CD4-positive, alpha-beta T cell treated with Interleukin-17A for 1 hour (primary cell): ENCODE measurements at regions not wholly inside any gene's neighbourhood (a gene's known extent, or its start where the extent isn't known, plus 50 kb on each side); places are given as distances from the start of the nearest gene placed in this dataset.

Source experiments
- DNase-seq: peaks from one replicate; pipeline ENCODE4 v3.0.0-alpha.2; 2020

DNA sequence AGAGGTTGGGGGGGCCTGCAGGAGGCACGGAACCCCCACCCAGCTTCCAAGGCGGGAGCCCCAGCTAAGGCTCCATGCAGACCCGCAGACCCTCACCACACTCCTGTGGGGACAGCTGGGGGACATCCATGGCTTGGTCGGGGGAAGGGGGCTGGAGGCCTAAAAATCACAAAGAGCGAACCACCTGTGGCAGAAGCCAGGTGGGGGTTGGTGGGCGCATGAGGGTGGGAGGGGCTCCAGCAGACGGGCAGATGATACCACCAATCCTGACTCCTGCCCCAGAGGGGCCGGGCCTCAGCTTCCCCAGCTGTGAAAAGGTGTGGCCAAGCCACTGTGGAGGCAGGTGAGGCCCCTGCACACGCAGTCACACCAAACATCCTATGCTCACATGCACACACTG, 111.6 kb downstream of the FAM53A start:
- no peak for DNase-seq

DNA sequence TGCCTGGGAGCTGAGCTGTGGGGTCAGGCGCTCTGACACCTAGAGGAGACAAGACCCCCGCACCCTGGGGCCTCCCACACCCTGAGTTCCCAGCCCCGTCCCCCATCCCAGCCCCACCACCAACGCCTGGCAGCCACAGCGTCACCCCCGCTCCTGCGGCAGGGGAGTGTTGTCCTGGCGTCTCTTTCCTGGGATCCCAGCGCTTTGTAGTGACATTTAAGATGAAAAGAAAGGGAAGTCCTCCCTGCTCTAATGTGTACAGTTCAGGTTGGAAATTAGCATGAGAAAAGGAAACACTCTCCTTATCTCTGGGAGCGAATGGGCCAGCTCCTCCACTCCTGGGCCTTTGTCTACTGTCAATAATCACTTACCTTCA, 112.1 kb downstream of the FAM53A start:
- DNase-seq = no peak

DNA sequence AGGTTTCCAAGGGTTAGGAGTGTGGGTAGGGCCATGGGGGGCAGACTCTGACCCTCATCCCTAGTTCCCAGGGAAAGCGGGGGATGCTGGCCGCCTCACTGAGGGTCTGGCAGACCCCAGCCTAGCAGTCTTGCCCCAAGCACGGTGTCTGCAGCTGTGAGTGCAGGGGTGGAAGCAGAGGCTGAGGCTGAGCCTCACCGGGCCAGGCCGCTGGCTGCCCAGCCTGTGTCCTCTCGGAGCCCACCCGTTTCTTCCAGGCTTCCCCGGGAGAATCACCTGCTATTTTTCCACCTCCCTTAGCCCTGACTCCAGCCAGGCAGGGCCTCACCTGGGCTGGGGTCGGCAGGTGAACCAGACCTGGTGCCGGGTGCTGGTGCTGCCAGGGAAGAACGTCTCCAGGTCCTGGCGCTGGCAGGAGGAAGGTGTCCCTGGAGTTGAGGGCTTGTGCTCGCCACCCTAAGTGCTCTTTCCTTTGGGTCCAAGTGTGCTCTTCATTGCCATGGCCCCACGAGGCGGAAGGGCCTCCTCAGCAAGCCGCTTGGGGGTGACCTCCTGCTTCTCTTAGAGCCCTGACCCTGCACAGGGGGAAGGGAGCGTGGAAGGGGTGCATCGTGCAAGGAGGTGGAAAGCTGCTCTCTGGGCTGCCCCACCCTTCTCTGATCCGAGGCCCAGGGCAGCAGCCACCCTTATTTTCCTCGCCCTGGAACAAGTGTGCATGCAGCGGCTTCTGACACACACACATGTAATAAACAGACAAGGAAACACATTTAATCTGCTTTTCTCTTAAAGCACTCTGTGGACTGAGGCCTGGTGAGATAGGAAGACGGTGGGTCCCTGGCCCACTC, 112.7 kb downstream of the FAM53A start:
- no peak for DNase-seq

DNA sequence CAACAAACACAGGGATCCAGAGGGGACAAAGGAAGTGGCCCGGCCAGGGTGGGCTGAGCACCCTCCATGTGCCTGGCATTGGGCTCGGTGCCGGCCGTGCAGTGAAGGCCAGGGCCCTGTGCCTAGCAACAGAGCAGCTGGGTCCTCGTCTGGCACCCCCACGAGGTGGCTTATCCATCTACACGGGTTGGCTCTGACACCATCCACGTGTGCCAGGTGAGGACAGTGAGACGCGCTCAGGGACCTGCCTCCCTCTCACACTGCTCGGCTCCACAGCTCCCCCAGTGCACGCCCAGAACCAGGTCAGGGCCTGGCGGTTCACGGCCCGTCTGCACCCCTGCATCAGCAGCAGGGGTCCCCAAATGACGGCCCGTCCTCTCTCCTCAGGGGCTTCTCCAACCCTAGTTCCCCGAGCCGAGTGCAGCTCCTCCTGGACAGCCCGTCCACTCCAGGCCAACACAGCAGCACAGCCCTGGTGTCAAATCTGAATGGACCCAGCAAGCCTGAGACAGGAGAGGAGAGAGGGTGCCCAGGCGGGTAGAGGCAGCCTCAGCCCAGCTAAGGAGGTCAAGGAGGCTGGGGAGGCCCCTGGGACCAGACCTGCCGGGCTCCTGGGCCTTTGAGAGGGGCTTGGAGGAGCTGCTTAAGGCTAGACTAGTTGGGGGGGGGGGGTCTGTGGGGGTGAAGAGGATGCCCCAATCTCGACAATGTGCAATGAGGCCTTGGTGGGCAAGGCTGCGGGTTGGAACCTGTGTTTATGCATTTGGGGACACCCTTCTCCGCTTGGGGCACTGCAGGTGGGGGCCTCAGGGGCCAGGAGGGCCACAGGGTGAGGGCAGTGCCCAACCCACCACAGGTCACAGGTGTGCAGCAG, 113.6 kb downstream of the FAM53A start:
- DNase-seq = no peak

DNA sequence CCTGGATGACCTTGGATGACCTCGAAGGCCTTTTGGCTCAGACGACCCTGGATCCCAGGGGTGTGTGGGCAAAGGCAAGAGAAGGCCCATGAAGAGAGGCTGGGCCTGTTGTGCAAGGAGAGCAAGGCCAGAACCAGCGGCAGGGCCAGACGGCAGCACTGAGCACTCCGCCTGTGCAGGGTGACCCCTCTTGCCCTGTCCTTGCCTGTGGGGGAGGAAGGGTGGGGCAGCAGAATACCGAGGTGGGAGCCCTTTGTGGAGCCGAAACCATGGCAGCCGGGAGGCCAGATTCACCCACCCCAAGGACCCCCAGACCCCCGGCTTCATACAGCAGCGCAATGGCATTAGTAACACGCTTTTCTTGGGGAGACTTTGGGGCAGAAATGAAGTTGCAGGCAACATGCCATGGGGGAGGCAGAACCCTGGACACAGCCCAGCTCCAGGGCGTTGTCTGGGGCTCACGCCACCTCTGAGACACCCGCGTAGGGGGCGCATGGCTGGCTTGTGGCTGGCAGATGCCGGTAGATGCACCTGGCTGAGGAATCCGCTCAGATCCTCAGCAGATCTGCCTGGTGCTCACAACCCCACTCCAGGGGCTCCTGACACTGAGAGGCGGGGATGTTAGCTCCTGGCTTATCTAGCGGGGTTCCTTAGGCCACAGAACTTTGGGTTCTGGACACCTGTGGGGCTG, 114.5 kb downstream of the FAM53A start:
- no peak for DNase-seq

DNA sequence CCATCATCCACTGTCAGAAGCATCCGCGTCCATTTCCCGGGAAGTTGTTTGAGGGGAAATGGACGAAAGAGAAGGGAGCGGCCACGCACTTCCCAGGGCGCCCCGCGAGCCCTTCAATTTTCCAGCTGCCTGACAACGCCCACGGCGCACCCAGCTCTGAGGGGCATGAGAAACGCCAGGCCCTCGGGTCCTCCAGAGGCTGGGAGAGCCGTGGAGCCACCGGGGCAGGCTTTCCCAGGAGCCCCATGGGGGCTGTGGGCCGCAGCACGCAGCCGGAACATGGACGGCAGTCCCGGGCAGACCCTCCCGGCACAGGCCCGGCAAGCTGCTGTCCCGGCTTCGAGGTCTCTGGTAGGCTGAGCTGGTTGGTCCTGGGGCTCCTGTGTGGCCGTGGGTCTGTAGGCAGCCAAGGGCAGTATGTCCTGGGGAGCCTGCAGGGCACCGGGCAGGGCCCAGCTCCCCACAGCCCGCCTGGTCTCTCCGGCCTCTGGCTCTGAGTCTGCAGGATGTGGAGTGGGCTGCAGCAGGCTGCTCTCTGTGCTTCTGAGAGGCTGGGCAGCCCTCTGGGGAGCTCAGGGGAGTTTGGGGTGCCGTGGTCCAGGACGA, 115.2 kb downstream of the FAM53A start:
- no peak for DNase-seq

DNA sequence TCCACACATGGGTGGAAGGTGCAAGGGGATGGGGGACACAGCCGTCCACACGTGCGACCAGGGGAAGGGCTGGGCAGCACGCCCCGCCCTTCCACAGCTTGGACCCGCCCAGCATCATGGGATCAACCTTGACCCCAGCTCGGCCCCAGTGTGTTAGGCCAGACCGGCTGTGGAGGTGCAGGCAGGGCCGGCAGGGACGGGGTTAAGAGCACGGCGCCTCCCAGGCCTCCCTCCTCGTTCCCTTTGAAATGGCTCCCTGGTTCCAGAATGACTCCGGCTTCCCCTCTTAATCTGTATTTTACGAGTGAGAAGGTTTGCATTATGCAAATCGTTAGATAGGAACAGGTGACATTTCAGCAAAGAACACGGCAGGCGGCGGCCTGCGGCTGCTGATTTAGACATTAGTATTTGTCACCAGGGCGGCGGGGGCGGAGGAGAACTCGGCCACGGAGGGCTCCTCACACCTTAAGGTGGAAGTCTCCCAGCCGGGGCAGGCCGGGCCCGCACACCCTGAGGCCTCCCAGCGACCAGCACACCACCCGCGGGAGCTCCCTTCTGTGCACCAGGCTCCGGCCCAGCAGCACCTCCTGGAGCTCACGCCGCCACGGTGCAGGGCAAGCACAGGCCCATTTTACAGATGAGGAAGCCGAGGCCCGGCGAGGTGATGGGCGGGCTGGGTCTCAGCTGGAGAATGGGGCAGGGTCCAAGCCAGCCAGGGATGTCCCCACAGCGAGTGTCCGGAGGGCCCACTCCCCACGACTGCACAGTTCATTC, 116.1 kb downstream of the FAM53A start:
- DNase-seq = no peak

DNA sequence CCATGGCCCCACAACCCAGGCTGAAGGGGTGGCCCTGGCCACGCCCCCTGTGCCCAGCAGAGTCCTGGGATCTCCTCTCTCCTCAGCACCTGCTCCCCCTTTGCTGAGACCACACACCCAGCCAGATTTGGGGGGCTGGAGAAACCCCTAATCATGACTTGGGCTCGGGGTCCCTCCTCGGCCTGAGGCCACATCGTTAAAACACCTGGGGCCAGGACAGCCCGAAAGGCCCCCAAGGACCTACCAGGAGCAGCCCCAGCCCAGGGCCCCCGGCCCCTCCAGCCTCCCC, 116.7 kb downstream of the FAM53A start:
- DNase-seq = no peak

DNA sequence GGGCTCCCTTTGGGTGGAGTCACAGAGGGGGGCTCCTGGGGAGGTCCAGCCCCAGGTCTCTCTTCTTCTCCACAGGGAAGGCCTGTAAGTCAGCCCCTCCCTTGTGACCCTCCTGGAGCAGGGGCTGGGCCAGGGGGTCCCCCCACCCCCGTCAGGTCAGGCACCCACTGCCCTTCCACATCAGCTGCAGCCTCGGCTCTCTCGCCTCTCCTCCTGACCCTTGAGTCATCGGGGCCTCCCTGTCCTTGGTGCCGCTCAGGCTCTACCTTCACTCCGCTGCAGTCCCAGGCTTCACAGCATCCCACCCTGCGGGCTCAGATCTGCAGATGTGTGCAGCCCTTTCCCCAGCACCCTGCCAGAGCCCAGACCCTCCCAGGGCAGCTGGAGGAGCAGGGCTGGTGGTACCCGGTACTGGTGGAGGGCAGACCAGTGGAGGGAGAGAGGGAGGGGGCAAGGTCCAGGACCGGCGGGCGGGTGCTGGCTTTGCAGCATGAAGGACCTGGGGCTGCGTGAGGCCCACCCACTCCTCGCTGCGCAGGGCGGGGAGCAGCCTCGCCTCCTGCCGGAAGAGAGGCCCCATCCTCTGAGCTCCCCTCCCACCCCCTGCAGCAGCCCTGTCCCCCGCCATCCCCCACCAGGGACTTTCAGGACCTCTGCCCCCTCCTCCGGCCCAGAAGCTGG, 117.1 kb downstream of the FAM53A start:
- DNase-seq = no peak

DNA sequence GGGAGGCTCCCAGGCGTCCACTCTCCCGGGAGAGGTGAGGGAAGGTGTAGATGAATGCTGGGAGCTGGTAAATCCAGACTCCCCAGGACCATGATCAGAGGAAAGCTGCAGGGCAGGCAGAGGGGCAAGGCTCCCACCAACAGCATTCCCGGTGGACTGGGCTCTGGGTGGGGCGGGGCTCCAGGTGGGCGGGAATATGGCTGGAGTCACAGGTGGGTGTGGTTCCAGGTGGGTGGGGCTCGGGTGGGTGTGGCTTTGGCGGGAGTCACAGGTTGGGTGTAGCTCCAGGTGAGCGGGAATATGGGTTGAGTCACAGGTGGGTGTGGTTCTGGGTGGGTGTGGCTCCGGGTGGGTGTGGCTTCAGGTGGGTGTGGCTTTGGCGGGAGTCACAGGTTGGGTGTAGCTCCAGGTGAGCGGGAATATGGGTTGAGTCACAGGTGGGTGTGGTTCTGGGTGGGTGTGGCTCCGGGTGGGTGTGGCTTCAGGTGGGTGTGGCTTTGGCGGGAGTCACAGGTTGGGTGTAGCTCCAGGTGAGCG, 117.7 kb downstream of the FAM53A start:
- DNase-seq = peak; percentile 17

DNA sequence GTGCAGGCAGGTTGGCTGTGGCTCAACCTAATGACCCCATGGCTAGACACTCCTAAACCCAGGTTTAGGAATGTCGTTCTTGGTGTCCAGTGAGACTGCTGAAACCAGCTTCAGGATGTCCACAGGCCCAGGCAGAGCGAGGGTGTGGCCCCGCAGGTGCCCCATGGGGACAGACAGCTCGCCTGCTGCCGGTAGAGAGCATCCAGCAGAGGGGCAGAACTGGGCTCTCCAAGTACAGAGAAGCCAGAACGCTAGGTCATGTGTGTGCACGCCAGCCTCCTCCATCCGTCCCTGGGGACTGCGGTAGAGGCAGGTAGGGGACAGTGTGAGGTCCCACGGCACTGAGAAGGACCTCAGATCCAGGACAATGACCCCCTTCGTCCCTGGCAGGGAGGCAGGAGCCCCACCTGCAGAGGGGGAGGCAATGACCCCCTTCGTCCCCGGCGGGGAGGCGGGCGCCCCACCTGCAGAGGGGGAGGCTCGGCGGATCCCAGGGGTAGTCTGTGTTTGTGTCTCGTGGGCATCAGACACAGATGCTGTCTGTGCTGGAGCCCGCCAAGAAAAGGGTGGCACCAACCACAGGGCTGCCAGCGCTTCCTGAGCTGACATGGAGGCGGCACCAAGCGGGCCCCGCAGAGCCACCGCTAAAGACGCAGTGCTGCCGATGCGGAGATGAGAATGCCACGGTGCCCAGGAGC, 118.4 kb downstream of the FAM53A start:
- peak; percentile 21 for DNase-seq

DNA sequence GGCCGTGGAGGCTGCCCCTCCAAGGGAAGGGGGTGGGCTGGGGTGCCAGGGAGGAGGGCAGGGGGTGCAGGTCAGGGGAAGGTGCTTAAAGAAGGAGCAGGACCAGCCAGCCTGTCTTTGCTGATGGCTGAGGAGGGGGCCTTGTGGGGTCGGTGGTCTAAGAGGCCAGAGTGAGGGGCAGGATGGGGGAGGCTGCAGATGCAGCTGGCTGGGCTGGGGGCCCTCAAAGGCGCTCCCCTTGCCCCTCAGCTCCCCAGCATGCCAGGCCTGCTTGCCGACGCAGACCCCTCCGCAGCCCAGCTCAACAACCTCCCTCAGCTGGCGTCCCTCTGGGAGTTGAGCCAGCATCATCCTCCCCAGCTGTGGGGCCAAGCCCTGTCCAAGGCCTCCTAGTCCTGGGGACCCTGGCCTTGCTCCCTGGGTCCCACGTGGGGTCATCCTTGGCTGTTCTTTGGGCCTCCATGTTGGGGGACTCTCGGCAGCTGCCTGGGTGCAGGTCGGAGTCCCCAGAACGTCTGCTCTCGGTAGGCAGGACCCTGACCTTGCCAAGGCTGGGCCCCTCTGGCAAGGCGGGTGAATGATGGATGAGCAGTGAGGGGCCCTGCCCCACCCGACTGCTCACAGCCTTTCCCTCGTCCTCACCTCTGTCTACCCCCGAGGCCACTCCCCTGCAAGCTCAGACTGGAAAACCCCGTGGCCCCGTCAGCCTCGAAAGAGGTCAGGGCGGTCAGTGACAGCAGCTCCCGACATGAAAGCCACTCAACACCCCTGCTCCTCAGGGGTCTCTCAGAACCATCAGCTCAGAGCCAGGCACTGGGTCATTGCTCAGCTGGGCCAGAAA, 119.4 kb downstream of the FAM53A start:
- DNase-seq = no peak

DNA sequence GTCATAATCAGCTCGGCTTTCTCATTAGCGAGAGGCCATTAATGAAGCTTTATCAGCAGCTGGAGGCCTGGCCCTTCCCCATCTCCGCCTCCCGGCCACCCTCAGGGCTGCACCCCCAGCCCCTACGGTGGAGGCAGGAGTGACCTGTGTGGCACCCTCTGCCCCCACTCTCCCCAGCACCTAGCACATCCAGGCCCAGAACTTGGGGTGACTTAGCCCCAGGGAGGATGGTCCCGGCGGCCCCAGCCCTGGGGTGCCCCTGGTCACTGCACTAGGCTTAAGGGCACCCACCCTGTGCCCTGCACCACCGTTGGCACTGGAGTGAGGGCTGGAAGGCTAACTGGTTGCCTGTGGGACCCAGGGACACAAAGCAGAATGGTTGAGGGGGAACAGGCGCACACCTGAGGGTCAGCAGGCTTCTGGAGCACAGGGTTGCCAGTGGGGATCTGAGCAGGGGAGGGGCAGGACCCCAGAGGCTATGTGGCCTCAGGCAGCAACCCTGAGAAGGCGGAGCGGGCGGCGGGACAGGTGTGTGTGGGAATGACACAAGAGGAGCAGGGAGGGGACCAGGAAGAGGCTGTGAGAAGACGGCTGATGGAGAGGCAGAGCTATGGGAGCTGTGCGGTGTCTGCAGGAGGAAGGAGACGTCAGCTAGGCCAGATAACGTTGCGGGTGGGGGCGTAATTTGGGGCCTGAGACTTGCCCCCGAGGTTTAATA, 120.2 kb downstream of the FAM53A start:
- no peak for DNase-seq

DNA sequence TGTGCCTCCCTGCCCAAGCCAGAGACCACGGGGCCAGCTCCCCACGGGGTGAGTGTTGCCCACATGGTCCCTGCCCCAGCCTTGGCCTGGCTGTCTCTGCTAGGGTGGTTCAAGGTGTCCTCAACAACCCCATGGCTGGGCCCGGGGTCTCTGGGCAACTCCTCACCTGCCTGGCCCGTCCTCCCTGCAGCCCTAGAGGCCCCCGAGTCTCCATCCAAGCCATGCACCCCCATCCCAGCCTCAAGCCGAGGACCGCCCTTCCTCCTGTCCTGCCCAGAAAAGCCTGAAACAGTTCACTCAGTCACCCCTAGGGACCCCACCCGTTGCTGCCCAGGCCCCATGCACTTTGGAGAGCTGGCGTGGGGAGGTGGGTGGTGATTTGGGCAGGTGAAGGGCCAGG, 120.9 kb downstream of the FAM53A start:
- DNase-seq = no peak

DNA sequence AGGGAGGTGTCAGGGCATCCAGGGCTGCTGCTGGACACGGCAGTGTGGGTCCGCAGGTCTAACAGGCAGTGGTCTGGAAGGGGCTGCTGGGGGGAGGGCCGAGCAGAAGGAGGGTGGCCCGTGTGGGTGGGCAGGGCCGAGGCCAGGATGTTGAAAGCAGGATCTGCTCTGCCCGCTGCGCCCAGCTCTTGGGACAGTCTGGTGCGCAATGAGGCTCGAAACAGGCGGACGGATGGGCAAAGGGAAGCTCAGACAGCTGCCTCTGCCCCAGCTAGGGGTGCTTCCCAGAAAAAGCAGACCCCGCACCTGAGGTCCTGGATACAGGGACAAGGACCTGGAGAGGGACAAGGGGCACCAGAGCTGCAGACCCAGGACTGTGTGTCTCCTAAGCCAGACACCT, 121.3 kb downstream of the FAM53A start:
- no peak for DNase-seq

DNA sequence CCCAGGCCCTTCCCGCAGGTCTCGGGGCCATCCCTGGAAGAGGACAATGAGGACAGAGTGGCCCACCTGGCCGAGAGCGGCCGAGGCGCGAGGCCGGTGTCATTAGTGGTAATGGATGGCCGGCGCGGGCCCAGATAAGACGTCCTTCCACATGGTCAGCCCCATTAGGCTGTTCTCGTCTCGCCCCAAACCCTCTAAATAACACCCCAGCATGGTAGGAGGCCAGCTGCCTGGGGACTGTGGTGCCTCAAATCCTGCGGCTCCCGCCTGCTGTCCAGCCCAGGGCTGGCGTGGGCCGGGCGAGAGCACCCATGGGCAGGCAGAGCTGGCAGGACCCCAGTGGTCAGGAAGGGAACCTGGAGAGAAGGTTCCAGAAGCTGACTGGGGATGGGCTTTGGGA, 121.7 kb downstream of the FAM53A start:
- no peak for DNase-seq

DNA sequence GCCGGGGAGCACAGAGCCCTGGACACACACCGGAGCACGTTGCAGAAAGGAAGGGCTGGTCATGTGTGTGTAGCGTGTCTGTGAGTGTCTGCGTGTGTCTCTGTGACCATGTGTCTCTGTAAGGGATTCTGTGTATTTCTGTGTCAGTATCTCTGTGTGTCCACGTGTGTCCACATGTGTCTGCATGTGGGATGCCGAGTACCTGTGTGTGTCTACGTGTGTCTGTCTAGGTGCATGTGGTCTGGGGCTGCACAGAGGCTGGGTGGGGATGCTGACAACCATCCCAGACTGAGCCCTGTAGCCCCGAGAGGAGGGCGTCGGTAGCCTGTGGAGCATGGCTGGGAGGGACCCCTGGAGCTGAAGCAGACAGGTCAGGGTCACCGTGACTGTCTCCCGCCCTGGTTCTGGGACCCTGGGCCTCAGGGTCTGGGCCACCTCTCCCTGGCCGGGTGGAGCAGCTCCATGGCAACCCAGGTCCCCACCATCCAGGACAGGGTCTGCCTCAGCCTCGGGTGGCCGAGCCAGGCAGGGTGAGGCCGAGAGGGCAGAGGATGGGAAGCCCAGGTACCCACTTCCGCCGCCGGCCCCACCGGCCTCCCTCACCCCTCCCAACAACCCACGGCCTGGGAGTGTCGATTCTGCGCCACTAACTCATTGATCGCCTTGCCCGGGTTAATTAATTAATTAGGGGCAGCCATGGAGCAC, 122.7 kb downstream of the FAM53A start:
- no peak for DNase-seq

DNA sequence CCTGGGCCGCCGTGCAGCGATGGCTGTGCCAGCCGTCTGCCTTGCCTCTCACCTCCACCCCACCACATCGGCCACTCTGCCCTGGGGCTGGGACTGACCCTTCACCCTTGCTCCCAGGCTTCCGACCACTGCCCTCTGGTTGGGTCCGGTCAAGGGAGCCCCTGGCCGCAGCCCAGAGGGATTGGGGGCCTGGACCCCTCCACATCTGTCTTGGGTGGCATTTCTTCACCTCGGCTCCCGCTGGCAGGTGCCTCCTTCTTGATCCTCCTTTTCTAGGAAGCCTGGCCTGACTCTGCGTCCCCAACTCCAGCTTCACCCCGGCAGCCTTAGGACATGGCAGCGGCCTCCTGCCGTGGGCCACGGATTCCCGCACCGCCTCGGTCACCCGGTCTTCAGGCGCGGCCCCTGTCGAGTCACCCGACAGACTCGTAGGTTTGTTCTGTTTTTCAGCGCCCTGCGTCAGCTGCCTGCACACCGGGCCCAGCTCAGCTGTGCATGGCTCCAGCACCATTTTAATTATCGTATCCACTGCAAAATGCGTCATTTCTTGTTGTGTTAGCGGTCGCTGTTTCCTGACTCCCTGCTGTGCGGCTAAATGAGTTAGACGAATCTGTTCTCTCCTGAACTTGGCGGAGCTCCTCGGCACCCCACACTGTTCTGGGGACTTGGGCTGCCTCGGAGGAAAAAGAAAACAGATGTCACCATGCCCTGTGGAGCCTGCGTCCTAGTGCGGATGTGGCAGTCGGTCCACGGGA, 124.0 kb downstream of the FAM53A start:
- DNase-seq = no peak
